OCI-LY1 (cell line): ENCODE measurements at regions not wholly inside any gene's neighbourhood (a gene's known extent, or its start where the extent isn't known, plus 50 kb on each side); places are given as distances from the start of the nearest gene placed in this dataset.

Experiments
- EZH2 ChIP-seq: fragments of 200-600 bp; sonication (generic), shearing (Covaris generic); IDR thresholded peaks from 2 replicates; pipeline ENCODE4 v1.8.0; 2017; ENCODE audit warnings: borderline replicate concordance, mixed run types, mild to moderate bottlenecking, antibody characterized with exemption, low read length, moderate library complexity, mixed read lengths
- TF ChIP-seq, protein P1 (sequence below): fragments of 200-600 bp; sonication (generic), shearing (Covaris generic); IDR thresholded peaks from 2 replicates; pipeline ENCODE4 v1.5.1; 2017; ENCODE audit warnings: mild to moderate bottlenecking, antibody characterized with exemption, low read length, moderate library complexity, mixed read lengths

DNA sequence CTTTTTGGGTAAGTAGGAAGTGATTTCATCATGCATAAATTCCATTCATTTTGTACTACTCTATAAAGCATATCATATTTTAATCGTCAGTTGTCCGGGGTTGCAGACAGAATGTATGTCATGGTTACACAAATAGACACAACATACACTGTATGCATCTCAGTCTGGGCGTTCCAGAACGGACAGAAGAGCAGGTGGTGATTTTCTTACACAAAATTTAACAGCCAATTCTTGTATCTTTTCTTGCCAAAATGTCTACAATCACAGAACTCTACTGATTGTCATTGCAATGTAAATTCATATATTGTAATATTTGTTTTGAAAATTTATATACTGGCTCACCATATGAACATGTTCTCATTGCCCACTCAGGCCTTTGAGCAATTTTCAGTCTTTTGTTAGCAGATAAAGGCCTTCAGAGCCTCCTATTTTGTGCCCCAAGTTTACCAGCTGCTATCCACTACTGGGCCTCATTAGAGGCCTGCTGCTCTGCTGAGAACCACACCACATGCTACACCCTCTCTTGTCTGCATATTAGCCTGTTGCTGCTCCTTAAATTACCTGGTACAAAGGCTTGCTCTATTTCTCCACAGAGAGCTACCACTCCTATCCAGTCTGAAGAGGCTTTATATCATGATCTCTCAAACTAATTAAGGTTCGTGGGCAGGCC lies 61.5 kb downstream of the PRDM13 start:
- TF ChIP-seq, protein P1, sequence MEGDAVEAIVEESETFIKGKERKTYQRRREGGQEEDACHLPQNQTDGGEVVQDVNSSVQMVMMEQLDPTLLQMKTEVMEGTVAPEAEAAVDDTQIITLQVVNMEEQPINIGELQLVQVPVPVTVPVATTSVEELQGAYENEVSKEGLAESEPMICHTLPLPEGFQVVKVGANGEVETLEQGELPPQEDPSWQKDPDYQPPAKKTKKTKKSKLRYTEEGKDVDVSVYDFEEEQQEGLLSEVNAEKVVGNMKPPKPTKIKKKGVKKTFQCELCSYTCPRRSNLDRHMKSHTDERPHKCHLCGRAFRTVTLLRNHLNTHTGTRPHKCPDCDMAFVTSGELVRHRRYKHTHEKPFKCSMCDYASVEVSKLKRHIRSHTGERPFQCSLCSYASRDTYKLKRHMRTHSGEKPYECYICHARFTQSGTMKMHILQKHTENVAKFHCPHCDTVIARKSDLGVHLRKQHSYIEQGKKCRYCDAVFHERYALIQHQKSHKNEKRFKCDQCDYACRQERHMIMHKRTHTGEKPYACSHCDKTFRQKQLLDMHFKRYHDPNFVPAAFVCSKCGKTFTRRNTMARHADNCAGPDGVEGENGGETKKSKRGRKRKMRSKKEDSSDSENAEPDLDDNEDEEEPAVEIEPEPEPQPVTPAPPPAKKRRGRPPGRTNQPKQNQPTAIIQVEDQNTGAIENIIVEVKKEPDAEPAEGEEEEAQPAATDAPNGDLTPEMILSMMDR = no peak
- TF ChIP-seq EZH2 = no peak
